Smooth muscle cell (in vitro differentiated cells): ENCODE measurements at regions not wholly inside any gene's neighbourhood (a gene's known extent, or its start where the extent isn't known, plus 50 kb on each side); places are given as distances from the start of the nearest gene placed in this dataset.

ENCODE experiments used
- DNase-seq: peaks from one replicate; lab custom pipeline; 2025; ENCODE audit not compliant: unreplicated experiment; lab: John Stamatoyannopoulos, UW
- H2AFZ ChIP-seq: fragments of 200-600 bp; sonication (generic); 2 replicates; pipeline ENCODE4 v1.6.0; 2016; ENCODE audit warnings: antibody characterized with exemption, low read depth, mild to moderate bottlenecking
- H3F3A ChIP-seq: fragments of 200-600 bp; sonication (generic); 2 replicates; pipeline ENCODE4 v1.6.0; 2017; ENCODE audit warnings: antibody characterized with exemption, low read depth
- H3K27ac ChIP-seq: fragments of 200-600 bp; sonication (generic); 2 replicates; pipeline ENCODE4 v1.5.1; 2016; ENCODE audit warnings: low read depth, mild to moderate bottlenecking
- H3K27me3 ChIP-seq: fragments of 200-600 bp; sonication (generic); 2 replicates; pipeline ENCODE4 v1.6.1; 2016; ENCODE audit warnings: low read depth, mild to moderate bottlenecking
- H3K36me3 ChIP-seq: fragments of 200-600 bp; sonication (generic); 2 replicates; pipeline ENCODE4 v1.5.1; 2016; ENCODE audit warnings: low read depth
- H3K4me1 ChIP-seq: fragments of 200-600 bp; sonication (generic); 2 replicates; pipeline ENCODE4 v1.5.1; 2016; ENCODE audit warnings: low read depth
- H3K4me2 ChIP-seq: fragments of 200-600 bp; sonication (generic); 2 replicates; pipeline ENCODE4 v1.6.0; 2016; ENCODE audit warnings: mild to moderate bottlenecking
- H3K4me3 ChIP-seq: fragments of 200-600 bp; sonication (generic); 2 replicates; pipeline ENCODE4 v1.5.1; 2016; ENCODE audit warnings: mild to moderate bottlenecking
- H3K79me2 ChIP-seq: fragments of 200-600 bp; sonication (generic); 2 replicates; pipeline ENCODE4 v1.6.0; 2016; ENCODE audit warnings: low read depth, mild to moderate bottlenecking
- H3K9ac ChIP-seq: fragments of 200-600 bp; sonication (generic); 2 replicates; pipeline ENCODE4 v1.6.0; 2016; ENCODE audit warnings: low read depth
- H3K9me3 ChIP-seq: fragments of 200-600 bp; sonication (generic); replicated peaks from 2 replicates; pipeline ENCODE4 v1.5.1; 2016; ENCODE audit warnings: low read depth
- H4K20me1 ChIP-seq: fragments of 200-600 bp; sonication (generic); 2 replicates; pipeline ENCODE4 v1.6.0; 2016; ENCODE audit warnings: low read depth
- WGBS: methylation state at CpG from one replicate; pipeline ENCODE4 v1.1.7; 2016; ENCODE audit warnings: low lambda C conversion rate; 5-methylcytosine and 5-hydroxymethylcytosine counted together
- TF ChIP-seq, protein P1 (sequence below): fragments of 200-600 bp; sonication (generic); IDR thresholded peaks from 2 replicates; pipeline ENCODE4 v1.5.1; 2017; ENCODE audit warnings: borderline replicate concordance, mild to moderate bottlenecking, antibody characterized with exemption; ENCODE audit not compliant: insufficient read depth, poor library complexity, severe bottlenecking

GRCh38 chr17:54841656-54842055 is 59.0 kb upstream of the TOM1L1 start:
- Histone ChIP-seq H3F3A (no peaks in the 10 kb centered on the region), H3K79me2 (no peaks in the 10 kb centered on the region), H3K4me2 (no peak overlapping the region), H4K20me1 (no peaks in the 10 kb centered on the region), H2AFZ (no peak overlapping the region), H3K27me3 (no peaks in the 10 kb centered on the region), H3K4me1 (no peaks in the 10 kb centered on the region), H3K4me3 (no peak overlapping the region), H3K9me3 (no peaks in the 10 kb centered on the region), H3K27ac (no peak overlapping the region), H3K9ac (no peak overlapping the region), H3K36me3 (no peaks in the 10 kb centered on the region)
- 91% methylated on average over 2 of the region's 2 CpGs for WGBS
- TF ChIP-seq, protein P1, sequence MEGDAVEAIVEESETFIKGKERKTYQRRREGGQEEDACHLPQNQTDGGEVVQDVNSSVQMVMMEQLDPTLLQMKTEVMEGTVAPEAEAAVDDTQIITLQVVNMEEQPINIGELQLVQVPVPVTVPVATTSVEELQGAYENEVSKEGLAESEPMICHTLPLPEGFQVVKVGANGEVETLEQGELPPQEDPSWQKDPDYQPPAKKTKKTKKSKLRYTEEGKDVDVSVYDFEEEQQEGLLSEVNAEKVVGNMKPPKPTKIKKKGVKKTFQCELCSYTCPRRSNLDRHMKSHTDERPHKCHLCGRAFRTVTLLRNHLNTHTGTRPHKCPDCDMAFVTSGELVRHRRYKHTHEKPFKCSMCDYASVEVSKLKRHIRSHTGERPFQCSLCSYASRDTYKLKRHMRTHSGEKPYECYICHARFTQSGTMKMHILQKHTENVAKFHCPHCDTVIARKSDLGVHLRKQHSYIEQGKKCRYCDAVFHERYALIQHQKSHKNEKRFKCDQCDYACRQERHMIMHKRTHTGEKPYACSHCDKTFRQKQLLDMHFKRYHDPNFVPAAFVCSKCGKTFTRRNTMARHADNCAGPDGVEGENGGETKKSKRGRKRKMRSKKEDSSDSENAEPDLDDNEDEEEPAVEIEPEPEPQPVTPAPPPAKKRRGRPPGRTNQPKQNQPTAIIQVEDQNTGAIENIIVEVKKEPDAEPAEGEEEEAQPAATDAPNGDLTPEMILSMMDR = no peak
- no peak for DNase-seq

- no peaks in the 10 kb centered on the region for H3F3A ChIP-seq
- no peaks in the 10 kb centered on the region for H3K9me3 ChIP-seq
- no peak overlapping the region for H3K4me2 ChIP-seq
- H3K27me3 ChIP-seq = no peaks in the 10 kb centered on the region
- H3K4me3 ChIP-seq = no peak overlapping the region
- H3K27ac ChIP-seq = no peak overlapping the region
- H2AFZ ChIP-seq = no peak overlapping the region
- DNase-seq = no peak
- 93% methylated on average over 5 of the region's 5 CpGs for WGBS
- no peak overlapping the region for H3K9ac ChIP-seq
- no peaks in the 10 kb centered on the region for H3K36me3 ChIP-seq
- H3K4me1 ChIP-seq = no peaks in the 10 kb centered on the region
- no peaks in the 10 kb centered on the region for H3K79me2 ChIP-seq
- no peaks in the 10 kb centered on the region for H4K20me1 ChIP-seq
- TF ChIP-seq, protein P1 = no peak
These were observed 56.4 kb upstream of the TOM1L1 start for GRCh38 chr17:54844233-54844632.

DNA sequence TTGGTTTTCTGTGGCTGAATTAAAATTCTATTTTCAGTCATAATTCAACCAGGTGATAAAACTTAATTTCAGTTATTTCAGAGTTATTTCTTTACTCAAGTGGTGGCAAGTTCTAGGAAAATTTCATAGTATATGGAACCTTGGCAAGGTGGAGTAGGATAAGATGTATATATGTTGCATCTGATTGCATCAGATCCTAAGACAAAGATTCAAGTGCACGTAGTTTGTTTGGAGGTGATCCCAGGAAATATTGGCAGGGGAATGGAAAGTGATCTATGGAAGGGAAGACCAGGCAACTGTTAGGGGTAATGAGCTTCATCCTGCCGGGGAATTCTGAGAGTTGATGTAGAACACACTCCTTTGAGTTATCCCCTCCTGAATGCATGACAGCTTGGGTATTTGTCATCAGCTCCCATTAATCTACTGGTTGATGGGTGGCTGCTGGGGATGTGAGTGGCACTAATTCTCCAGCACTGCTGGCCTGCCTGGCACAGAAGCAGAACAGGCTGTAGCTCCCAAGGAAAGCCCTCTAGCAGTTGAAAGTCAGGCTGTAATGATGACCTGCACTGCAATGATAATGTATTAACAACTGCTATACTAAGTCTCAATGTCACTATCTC is 52.2 kb upstream of the TOM1L1 start:
- H3K4me1 ChIP-seq = no peaks in the 10 kb centered on the region
- H3K4me2 ChIP-seq = no peak overlapping the region
- TF ChIP-seq, protein P1 = no peak
- no peaks in the 10 kb centered on the region for H3K79me2 ChIP-seq
- no peaks in the 10 kb centered on the region for H3K36me3 ChIP-seq
- H2AFZ ChIP-seq = no peak overlapping the region
- H3K27ac ChIP-seq = no peak overlapping the region
- H4K20me1 ChIP-seq = no peaks in the 10 kb centered on the region
- H3K4me3 ChIP-seq = no peak overlapping the region
- H3K9me3 ChIP-seq = no peaks in the 10 kb centered on the region
- H3K27me3 ChIP-seq = no peaks in the 10 kb centered on the region
- H3K9ac ChIP-seq = no peak overlapping the region
- DNase-seq = no peak
- H3F3A ChIP-seq = no peaks in the 10 kb centered on the region
- WGBS = 90% methylated on average over 2 of the region's 2 CpGs

GRCh38 chr17:54849660-54850059 is 51.0 kb upstream of the TOM1L1 start:
- no peak overlapping the region for H3K9ac ChIP-seq
- H3K9me3 ChIP-seq = no peaks in the 10 kb centered on the region
- H3K36me3 ChIP-seq = no peaks in the 10 kb centered on the region
- H3K27ac ChIP-seq = no peak overlapping the region
- no peaks in the 10 kb centered on the region for H3K79me2 ChIP-seq
- H3K27me3 ChIP-seq = no peaks in the 10 kb centered on the region
- 89% methylated on average over 6 of the region's 6 CpGs for WGBS
- H2AFZ ChIP-seq = no peak overlapping the region
- TF ChIP-seq, protein P1 = no peak
- DNase-seq = no peak
- no peaks in the 10 kb centered on the region for H3K4me1 ChIP-seq
- no peak overlapping the region for H3K4me2 ChIP-seq
- no peaks in the 10 kb centered on the region for H4K20me1 ChIP-seq
- no peak overlapping the region for H3K4me3 ChIP-seq
- no peaks in the 10 kb centered on the region for H3F3A ChIP-seq
